CD4-positive, alpha-beta T cell treated with Interleukin-2 at 100 ng/mL for 4 hours (primary cell): ENCODE measurements at regions not wholly inside any gene's neighbourhood (a gene's known extent, or its start where the extent isn't known, plus 50 kb on each side); places are given as distances from the start of the nearest gene placed in this dataset.

Experiments used
- DNase-seq: peaks from one replicate; pipeline ENCODE4 v3.0.0-alpha.2; 2020; ENCODE audit warnings: low spot score

GRCh38 chr1:213874789-213875188, 113.0 kb upstream of the PROX1 start:
- DNase-seq, result no peak

DNA sequence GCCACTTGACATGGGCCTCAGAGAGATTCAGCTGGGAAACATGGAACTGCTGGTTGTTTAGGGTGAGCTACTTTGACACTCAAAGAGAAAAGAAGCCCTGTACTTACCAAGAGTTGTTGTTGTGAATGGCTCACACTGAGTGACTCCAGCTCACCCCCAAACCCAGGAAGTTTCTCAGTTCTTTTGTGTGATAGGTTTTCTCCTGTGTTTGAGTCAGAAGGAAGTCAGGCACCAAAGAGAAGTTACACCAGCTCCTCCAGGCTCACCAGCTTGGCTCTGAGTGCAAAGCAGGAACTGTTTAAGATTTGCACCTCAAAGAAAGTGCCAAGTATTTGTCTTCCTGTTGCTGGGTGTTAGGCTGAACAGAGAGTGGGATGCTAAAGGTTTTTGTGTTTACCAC, 111.2 kb upstream of the PROX1 start:
- no peak for DNase-seq

DNA sequence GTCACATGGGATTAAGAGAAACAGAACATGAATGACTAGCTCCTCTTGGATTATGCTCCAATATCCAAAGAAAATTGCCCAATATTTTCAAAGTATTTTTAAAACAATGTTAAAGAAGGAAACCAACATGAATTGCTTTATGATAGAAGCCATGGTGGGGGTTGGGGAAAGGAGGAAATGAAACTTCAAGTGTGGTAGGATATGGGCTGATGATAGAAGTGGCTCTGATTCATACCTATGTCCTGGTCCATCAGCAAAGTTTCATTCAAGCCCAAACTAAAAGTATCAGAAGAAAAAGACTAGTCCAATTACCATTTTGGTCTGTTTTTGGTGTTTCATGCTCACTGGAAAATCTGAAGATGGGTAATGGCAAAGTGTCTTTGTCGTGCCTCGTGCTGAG, 104.2 kb upstream of the PROX1 start:
- DNase-seq, result no peak

DNA sequence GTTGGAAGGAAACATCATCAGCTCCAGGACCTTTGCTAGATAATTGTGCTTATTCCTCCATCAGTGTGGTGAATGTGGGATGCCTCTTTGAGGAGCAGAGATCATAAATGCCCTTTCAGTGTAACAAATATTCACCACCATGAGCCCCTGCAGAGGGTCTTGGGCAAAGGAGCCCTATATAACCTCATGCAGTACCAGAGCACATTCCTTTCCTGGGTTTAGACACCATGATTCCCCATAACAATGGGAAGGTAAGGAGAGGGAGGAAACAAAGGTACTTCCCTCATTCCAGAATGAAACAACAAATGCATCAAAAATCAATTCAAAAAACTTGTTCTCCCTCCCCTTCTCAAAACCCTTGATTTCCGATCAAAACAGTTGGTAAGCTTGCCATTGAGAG, 103.4 kb upstream of the PROX1 start:
- no peak for DNase-seq

- DNase-seq, result no peak
These were observed 102.8 kb upstream of the PROX1 start for GRCh38 chr1:213884942-213885341.

DNA sequence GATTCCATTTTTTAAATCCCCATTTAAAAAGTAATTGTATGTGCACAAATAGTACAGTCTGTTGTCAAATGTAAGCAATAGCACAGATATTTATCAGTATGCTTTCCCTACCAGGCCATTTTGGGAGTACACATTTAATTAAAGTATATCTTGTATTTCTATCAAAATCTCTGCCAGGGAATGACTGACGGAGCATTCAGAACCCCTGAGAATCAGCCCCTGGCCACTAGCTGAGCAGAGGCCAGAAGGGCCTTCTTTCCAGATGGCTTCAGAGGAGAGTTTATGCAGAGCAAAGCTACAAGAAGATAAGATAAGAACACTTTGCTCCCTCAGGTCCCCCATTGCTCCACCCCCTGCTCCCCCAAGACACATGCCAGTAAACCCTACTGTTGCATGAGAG, 99.9 kb upstream of the PROX1 start:
- no peak for DNase-seq

GRCh38 chr1:213891989-213892902, 95.5 kb upstream of the PROX1 start:
- no peak for DNase-seq

DNA sequence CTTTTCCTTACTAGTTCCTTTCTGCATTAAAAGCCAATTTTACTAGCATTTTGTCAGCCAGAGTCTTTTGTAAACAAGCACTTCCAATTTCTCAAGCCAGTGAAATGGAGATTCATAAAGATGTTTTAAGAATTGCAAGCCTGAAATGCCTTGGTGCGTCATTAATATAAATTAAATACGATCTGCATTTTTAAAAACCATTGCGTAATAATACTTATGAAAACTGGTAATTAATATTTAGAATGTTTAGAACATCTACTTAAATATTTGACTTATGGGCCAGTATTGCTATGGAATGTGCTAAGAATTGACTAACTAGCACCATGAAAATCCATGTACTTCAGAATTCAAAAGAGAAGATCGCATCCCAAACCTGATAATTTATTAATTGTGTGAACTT, 89.1 kb upstream of the PROX1 start:
- no peak for DNase-seq

DNA sequence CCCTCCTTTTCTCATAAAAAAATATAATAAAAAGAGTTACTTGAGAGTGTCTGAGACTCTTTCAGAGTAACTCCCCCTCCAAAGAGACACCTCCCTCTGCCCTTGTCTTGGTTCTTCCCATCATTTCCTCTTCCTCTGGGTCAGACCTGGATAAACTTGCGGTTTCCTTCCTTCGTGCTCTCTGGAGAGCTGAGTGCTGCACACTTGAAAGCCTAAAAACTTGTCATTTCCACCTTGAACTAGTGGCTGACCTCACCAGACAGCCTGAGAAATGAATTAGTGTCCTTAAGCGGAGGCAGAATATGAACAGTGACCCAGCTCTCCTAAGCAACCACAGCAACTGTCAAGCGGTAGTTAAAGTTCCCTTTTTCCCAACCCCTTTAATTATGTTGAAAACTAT, 88.4 kb upstream of the PROX1 start:
- no peak for DNase-seq

DNA sequence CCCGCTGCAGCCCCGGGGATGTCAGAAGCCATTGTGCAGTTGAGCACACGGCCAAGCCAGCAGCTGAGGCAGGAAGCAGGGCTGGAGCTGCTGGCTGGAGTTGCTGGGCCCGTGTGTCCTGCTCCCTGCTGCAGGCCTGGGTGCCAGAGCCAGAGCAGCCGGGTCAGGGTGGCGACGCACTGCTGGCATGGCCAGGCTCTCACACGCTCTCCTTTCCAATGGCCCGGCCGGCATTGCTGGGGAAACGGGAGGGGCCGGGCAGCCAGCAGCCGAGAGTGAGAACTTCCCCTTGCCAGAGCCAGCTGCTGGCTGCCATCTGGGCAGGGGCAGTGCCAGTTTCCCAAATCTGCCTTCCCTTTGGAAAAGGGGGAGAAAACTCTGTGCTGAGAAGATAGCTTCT, 82.4 kb upstream of the PROX1 start:
- no peak for DNase-seq

DNA sequence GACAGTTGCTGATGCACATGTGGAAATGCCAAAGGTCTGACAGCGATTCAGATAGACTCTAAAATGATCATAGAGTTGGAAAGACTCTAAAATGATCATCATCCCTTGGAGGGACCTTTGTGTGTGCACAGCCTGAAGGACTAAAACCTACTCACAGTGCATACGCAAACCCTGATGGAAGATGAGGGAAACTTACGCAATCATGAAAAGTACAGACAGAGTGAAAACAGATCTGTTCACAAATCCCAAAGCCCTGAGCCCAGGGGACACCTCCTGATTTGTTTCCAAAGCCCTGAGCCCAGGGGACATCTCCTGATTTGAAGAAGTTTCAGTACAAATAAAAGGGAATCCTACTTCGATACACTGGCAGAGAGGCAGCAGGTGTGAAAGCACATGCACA, 79.3 kb upstream of the PROX1 start:
- DNase-seq, result no peak

DNA sequence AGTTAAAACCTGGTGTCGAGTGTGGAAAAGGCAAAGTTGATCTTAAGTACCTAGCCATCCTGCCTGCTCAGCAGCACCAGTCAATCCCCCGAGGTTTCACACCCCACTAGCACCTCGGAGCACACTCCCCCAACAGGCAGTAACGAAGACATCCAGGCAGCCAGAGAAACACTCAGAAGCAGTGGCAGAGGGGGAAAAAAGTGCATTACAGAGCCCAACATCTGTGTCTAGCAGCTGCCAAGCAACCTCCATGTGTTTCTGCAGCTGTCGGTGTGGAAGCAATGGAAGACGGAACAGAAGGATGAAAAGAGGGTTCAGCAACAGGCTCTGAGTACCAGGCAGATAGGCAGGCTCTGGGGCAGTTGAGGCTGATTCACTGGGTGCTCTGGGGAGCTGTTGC, 73.4 kb upstream of the PROX1 start:
- no peak for DNase-seq

GRCh38 chr1:213921311-213921710, 66.5 kb upstream of the PROX1 start:
- DNase-seq, result no peak

DNA sequence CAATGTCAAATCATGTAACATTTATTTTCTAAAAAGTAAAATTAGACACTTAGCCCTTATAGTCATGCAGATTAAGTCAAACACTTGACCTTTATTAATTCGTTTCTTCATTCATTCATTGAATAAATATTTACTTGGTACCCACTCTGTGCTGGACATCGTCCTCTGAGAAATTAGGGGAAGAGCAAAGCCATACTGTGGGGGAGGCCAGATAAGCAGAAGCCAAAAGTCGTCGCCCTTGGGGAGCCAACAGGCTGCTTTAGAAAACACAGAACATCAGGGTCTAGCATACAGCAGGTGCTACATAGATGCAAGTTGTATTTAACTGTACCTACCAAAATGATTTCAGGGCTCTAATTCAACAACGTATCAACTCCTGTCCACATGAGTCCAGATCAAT, 66.1 kb upstream of the PROX1 start:
- no peak for DNase-seq

DNA sequence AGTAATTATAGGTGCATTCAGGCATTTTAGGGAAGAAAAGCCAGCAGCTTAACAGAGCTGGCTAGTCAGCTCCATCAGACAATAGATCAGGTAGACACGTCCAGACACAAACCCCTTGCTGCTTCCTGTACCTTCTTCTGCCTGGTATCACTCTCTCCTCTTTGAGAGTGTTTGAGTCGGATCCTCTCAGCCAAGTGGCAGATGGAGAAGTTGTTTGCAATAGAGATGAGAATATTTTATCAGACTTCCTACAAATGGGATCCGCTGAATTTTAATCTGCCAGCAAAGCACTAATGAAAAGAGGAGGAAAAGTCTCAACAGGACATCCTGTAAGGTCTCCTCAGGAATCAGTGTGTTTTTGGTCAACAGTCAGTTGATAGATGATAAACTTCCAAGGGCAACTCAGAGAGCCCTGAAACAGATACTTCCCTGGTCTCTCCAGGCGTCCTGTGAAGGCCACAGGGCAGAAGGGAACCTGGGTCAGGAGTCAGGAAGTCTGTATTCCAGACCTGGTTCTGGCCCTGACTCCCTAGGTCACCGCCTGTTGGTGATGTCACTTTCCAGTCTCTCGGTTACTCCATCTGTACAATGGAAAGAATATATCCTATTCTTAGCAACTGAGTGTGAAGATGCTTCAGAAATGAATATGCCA, 62.1 kb upstream of the PROX1 start:
- no peak for DNase-seq

GRCh38 chr1:213927846-213928245, 59.9 kb upstream of the PROX1 start:
- DNase-seq, result no peak

DNA sequence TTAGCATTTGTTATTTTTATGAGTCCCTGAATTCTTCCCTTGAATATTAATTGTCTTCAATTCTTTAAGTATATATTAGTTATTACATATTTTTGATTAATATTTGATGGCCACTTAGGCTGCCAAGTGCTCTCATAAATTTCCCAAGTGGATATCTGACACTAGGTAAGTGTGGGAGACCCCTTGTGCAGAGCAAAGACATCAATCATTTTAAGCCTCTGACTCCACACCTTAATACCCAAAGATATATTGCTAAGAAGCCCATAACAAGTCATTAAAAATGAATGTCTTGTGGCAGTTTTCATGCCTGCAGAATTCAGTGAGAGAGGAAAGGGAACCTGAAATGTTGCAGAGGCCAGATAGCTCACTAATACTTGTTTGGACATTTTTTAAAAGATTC, 58.4 kb upstream of the PROX1 start:
- no peak for DNase-seq

DNA sequence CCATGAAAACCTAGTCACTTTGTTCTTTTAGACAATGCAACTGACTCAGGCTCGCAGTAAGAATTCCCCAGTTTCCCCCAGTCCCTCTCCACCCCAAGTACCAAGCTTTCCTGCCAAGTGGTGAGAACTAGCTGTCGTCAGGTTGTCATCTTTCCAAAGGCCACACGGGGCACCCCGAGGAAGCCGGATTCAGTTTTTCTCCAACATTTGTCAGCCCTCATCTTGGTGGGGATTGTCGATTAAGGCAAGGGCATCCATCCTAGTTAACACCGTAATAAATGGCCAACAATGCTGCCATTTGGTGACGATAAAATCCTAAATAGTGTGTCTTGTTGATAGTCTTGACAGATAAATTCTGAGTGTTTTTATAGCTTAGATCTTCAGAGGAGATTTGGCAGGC, 55.9 kb upstream of the PROX1 start:
- no peak for DNase-seq

DNA sequence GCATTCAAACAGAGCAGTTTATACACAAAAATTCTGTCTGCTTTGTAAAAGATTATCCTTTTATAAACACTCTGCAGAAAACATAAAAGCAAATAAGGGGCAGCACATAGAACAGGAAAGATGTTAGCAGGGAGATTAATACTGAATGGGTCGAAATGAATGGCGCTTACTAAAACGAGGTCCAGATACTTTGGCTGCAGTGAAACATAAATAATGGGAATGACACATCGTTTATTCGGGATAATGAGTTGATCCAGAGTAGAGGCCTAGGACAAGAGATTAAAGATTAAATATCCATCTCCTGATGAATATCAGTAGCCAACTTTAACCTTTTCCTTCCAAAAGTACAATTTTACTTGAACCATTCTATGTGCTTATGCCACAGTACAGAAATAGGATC, 54.4 kb upstream of the PROX1 start:
- no peak for DNase-seq

DNA sequence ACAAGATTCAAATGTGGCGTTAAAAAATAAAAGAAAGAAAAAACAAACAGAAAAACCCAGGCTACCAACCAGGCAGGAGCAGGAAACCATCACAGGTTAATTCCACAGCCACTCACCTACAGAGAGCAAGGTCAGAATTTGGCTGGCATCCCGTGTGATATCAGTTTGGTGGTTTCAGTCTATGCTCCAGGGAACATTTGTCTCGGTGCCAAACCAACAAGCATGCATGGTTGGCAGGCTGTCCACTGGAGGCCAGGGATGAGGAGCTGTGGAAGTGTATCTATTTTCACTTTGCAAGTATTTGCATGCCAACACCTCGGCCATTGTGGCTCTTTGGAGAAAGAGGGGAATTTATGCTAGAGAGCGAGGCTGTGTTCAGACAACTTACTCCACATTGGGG, 53.1 kb upstream of the PROX1 start:
- DNase-seq, result no peak

- no peak for DNase-seq
These were observed 51.2 kb upstream of the PROX1 start for GRCh38 chr1:213936571-213936970.
